ENCODE measurements at regions not wholly inside any gene's neighbourhood (a gene's known extent, or its start where the extent isn't known, plus 50 kb on each side); places are given as distances from the start of the nearest gene placed in this dataset.

GRCh38 chr9:86557063-86557766 lies 203.0 kb upstream of the TUT7 start:
- no peaks in the 10 kb centered on the region for H3K36me3 ChIP-seq (ENCODE audit: control insufficient read depth, insufficient read depth, low read length)
- 62% methylated on average over 6 of the region's 7 CpGs for WGBS (ENCODE audit: insufficient coverage)
- H3K4me3 ChIP-seq (ENCODE audit: low read depth, low read length) = no peak overlapping the region
- DNase-seq (ENCODE audit: low read depth in 4 of 6, low spot score in 6 of 6) = no peak
- H3K27ac ChIP-seq (ENCODE audit: low read depth, low read length) = no peak overlapping the region
- H3K9me3 ChIP-seq (ENCODE audit: control insufficient read depth, insufficient read depth, low read length) = no peaks in the 10 kb centered on the region
- no peaks in the 10 kb centered on the region for H3K4me1 ChIP-seq (ENCODE audit: control insufficient read depth, insufficient read depth, low read length)
- no peaks in the 10 kb centered on the region for H3K27me3 ChIP-seq (ENCODE audit: control insufficient read depth, insufficient read depth, low read length)

- Histone ChIP-seq H3K27ac (ENCODE audit: low read depth, low read length) (no peak overlapping the region), H3K4me3 (ENCODE audit: low read depth, low read length) (no peak overlapping the region), H3K4me1 (ENCODE audit: control insufficient read depth, insufficient read depth, low read length) (no peaks in the 10 kb centered on the region), H3K27me3 (ENCODE audit: control insufficient read depth, insufficient read depth, low read length) (no peaks in the 10 kb centered on the region), H3K9me3 (ENCODE audit: control insufficient read depth, insufficient read depth, low read length) (no peaks in the 10 kb centered on the region), H3K36me3 (ENCODE audit: control insufficient read depth, insufficient read depth, low read length) (no peaks in the 10 kb centered on the region)
- no CpG with 5 or more reads among the region's 2 CpGs for WGBS (ENCODE audit: insufficient coverage)
- peak in 1 of 6 donors; percentile 62 for DNase-seq (ENCODE audit: low read depth in 4 of 6, low spot score in 6 of 6)
Observed at GRCh38 chr9:86555661-86556060, 201.5 kb upstream of the TUT7 start.

GRCh38 chr9:86550401-86550800 lies 196.2 kb upstream of the TUT7 start:
- Histone ChIP-seq H3K4me1 (ENCODE audit: control insufficient read depth, insufficient read depth, low read length) (no peaks in the 10 kb centered on the region), H3K4me3 (ENCODE audit: low read depth, low read length) (no peak overlapping the region), H3K9me3 (ENCODE audit: control insufficient read depth, insufficient read depth, low read length) (no peaks in the 10 kb centered on the region), H3K27ac (ENCODE audit: low read depth, low read length) (no peak overlapping the region), H3K36me3 (ENCODE audit: control insufficient read depth, insufficient read depth, low read length) (no peaks in the 10 kb centered on the region), H3K27me3 (ENCODE audit: control insufficient read depth, insufficient read depth, low read length) (no peaks in the 10 kb centered on the region)
- WGBS (ENCODE audit: insufficient coverage) = no CpG with 5 or more reads among the region's 2 CpGs
- DNase-seq (ENCODE audit: low read depth in 4 of 6, low spot score in 6 of 6) = no peak

- no peak overlapping the region for H3K27ac ChIP-seq (ENCODE audit: low read depth, low read length)
- 63% methylated on average over 2 of the region's 2 CpGs for WGBS (ENCODE audit: insufficient coverage)
Observed at GRCh38 chr9:86549920-86550319, 195.7 kb upstream of the TUT7 start.

GRCh38 chr9:86549401-86549811 lies 195.2 kb upstream of the TUT7 start:
- Histone ChIP-seq H3K9me3 (ENCODE audit: control insufficient read depth, insufficient read depth, low read length) (no peaks in the 10 kb centered on the region), H3K4me1 (ENCODE audit: control insufficient read depth, insufficient read depth, low read length) (no peaks in the 10 kb centered on the region), H3K36me3 (ENCODE audit: control insufficient read depth, insufficient read depth, low read length) (no peaks in the 10 kb centered on the region), H3K4me3 (ENCODE audit: low read depth, low read length) (no peak overlapping the region), H3K27ac (ENCODE audit: low read depth, low read length) (no peak overlapping the region), H3K27me3 (ENCODE audit: control insufficient read depth, insufficient read depth, low read length) (no peaks in the 10 kb centered on the region)
- WGBS (ENCODE audit: insufficient coverage) = 52% methylated on average over 2 of the region's 2 CpGs
- peak in 2 of 6 donors; percentile 49 to 57 for DNase-seq (ENCODE audit: low read depth in 4 of 6, low spot score in 6 of 6)

More at GRCh38 chr9:86549920-86550319, 195.7 kb upstream of the TUT7 start:
- H3K27me3 ChIP-seq (ENCODE audit: control insufficient read depth, insufficient read depth, low read length) = no peaks in the 10 kb centered on the region
- H3K4me3 ChIP-seq (ENCODE audit: low read depth, low read length) = no peak overlapping the region
- no peaks in the 10 kb centered on the region for H3K9me3 ChIP-seq (ENCODE audit: control insufficient read depth, insufficient read depth, low read length)
- peak in 1 of 6 donors; percentile 16 for DNase-seq (ENCODE audit: low read depth in 4 of 6, low spot score in 6 of 6)
- no peaks in the 10 kb centered on the region for H3K4me1 ChIP-seq (ENCODE audit: control insufficient read depth, insufficient read depth, low read length)
- no peaks in the 10 kb centered on the region for H3K36me3 ChIP-seq (ENCODE audit: control insufficient read depth, insufficient read depth, low read length)

GRCh38 chr9:86548220-86548619 lies 194.0 kb upstream of the TUT7 start:
- DNase-seq (ENCODE audit: low read depth in 4 of 6, low spot score in 6 of 6) = no peak
- Histone ChIP-seq H3K36me3 (ENCODE audit: control insufficient read depth, insufficient read depth, low read length) (no peaks in the 10 kb centered on the region), H3K27me3 (ENCODE audit: control insufficient read depth, insufficient read depth, low read length) (no peaks in the 10 kb centered on the region), H3K27ac (ENCODE audit: low read depth, low read length) (no peak overlapping the region), H3K4me3 (ENCODE audit: low read depth, low read length) (no peak overlapping the region), H3K9me3 (ENCODE audit: control insufficient read depth, insufficient read depth, low read length) (no peaks in the 10 kb centered on the region), H3K4me1 (ENCODE audit: control insufficient read depth, insufficient read depth, low read length) (no peaks in the 10 kb centered on the region)
- 94% methylated on average over 4 of the region's 4 CpGs for WGBS (ENCODE audit: insufficient coverage)

- Histone ChIP-seq H3K27ac (ENCODE audit: low read depth, low read length) (no peak overlapping the region), H3K27me3 (ENCODE audit: control insufficient read depth, insufficient read depth, low read length) (no peaks in the 10 kb centered on the region), H3K4me1 (ENCODE audit: control insufficient read depth, insufficient read depth, low read length) (no peaks in the 10 kb centered on the region), H3K4me3 (ENCODE audit: low read depth, low read length) (no peak overlapping the region), H3K36me3 (ENCODE audit: control insufficient read depth, insufficient read depth, low read length) (no peaks in the 10 kb centered on the region), H3K9me3 (ENCODE audit: control insufficient read depth, insufficient read depth, low read length) (no peaks in the 10 kb centered on the region)
- no peak for DNase-seq (ENCODE audit: low read depth in 4 of 6, low spot score in 6 of 6)
Observed at GRCh38 chr9:86547571-86547970, 193.4 kb upstream of the TUT7 start.

GRCh38 chr9:86546712-86547111 lies 192.5 kb upstream of the TUT7 start:
- 72% methylated on average over 4 of the region's 5 CpGs for WGBS (ENCODE audit: insufficient coverage)
- Histone ChIP-seq H3K27me3 (ENCODE audit: control insufficient read depth, insufficient read depth, low read length) (no peaks in the 10 kb centered on the region), H3K4me1 (ENCODE audit: control insufficient read depth, insufficient read depth, low read length) (no peaks in the 10 kb centered on the region), H3K36me3 (ENCODE audit: control insufficient read depth, insufficient read depth, low read length) (no peaks in the 10 kb centered on the region), H3K27ac (ENCODE audit: low read depth, low read length) (no peak overlapping the region), H3K4me3 (ENCODE audit: low read depth, low read length) (no peak overlapping the region), H3K9me3 (ENCODE audit: control insufficient read depth, insufficient read depth, low read length) (no peaks in the 10 kb centered on the region)
- peak in 1 of 6 donors; percentile 53 for DNase-seq (ENCODE audit: low read depth in 4 of 6, low spot score in 6 of 6)

- Histone ChIP-seq H3K4me1 (ENCODE audit: control insufficient read depth, insufficient read depth, low read length) (no peaks in the 10 kb centered on the region), H3K4me3 (ENCODE audit: low read depth, low read length) (no peak overlapping the region), H3K27me3 (ENCODE audit: control insufficient read depth, insufficient read depth, low read length) (no peaks in the 10 kb centered on the region), H3K36me3 (ENCODE audit: control insufficient read depth, insufficient read depth, low read length) (no peaks in the 10 kb centered on the region), H3K27ac (ENCODE audit: low read depth, low read length) (no peak overlapping the region), H3K9me3 (ENCODE audit: control insufficient read depth, insufficient read depth, low read length) (no peaks in the 10 kb centered on the region)
- no CpG with 5 or more reads among the region's 2 CpGs for WGBS (ENCODE audit: insufficient coverage)
- no peak for DNase-seq (ENCODE audit: low read depth in 4 of 6, low spot score in 6 of 6)
Observed at GRCh38 chr9:86545090-86545489, 190.9 kb upstream of the TUT7 start.

GRCh38 chr9:86541014-86541570 lies 186.9 kb upstream of the TUT7 start:
- Histone ChIP-seq H3K4me3 (ENCODE audit: low read depth, low read length) (no peak overlapping the region), H3K9me3 (ENCODE audit: control insufficient read depth, insufficient read depth, low read length) (peaks cover 1% of the 10 kb centered on the region), H3K27ac (ENCODE audit: low read depth, low read length) (no peak overlapping the region), H3K27me3 (ENCODE audit: control insufficient read depth, insufficient read depth, low read length) (no peaks in the 10 kb centered on the region), H3K4me1 (ENCODE audit: control insufficient read depth, insufficient read depth, low read length) (no peaks in the 10 kb centered on the region), H3K36me3 (ENCODE audit: control insufficient read depth, insufficient read depth, low read length) (no peaks in the 10 kb centered on the region)
- no CpG with 5 or more reads among the region's 2 CpGs for WGBS (ENCODE audit: insufficient coverage)
- peak in 1 of 6 donors; percentile 15 for DNase-seq (ENCODE audit: low read depth in 4 of 6, low spot score in 6 of 6)
